Neural progenitor cell (in vitro differentiated cells): ENCODE measurements at regions not wholly inside any gene's neighbourhood (a gene's known extent, or its start where the extent isn't known, plus 50 kb on each side); places are given as distances from the start of the nearest gene placed in this dataset.

Source experiments
- DNase-seq: peaks from one replicate; pipeline ENCODE4 v3.0.0-alpha.2; 2016; ENCODE audit warnings: low spot score
- H2AFZ ChIP-seq: fragments of 200-600 bp; sonication (generic); replicated peaks from 2 replicates; pipeline ENCODE4 v1.6.1; 2016; ENCODE audit warnings: antibody characterized with exemption
- H3F3A ChIP-seq: fragments of 200-600 bp; sonication (generic); 2 replicates; pipeline ENCODE4 v1.6.1; 2016; ENCODE audit warnings: antibody characterized with exemption, low read depth
- H3K27ac ChIP-seq: fragments of 200-600 bp; sonication (generic); 2 replicates; pipeline ENCODE4 v1.5.1; 2016; ENCODE audit warnings: mild to moderate bottlenecking
- H3K27me3 ChIP-seq: fragments of 200-600 bp; sonication (generic); 2 replicates; pipeline ENCODE4 v1.6.1; 2016; ENCODE audit warnings: mild to moderate bottlenecking, moderate library complexity
- H3K36me3 ChIP-seq: fragments of 200-600 bp; sonication (generic); 2 replicates; pipeline ENCODE4 v1.5.1; 2016
- H3K4me1 ChIP-seq: fragments of 200-600 bp; sonication (generic); 2 replicates; pipeline ENCODE4 v1.6.1; 2016; ENCODE audit warnings: mixed run types
- H3K4me2 ChIP-seq: fragments of 200-600 bp; sonication (generic); 2 replicates; pipeline ENCODE4 v1.6.1; 2016
- H3K4me3 ChIP-seq: fragments of 200-600 bp; sonication (generic); 2 replicates; pipeline ENCODE4 v1.5.1; 2016
- H3K79me2 ChIP-seq: fragments of 200-600 bp; sonication (generic); 2 replicates; pipeline ENCODE4 v1.6.1; 2016; ENCODE audit warnings: low read depth
- H3K9ac ChIP-seq: fragments of 200-600 bp; sonication (generic); 2 replicates; pipeline ENCODE4 v1.6.1; 2016
- H3K9me3 ChIP-seq: fragments of 200-600 bp; sonication (generic); 2 replicates; pipeline ENCODE4 v1.5.1; 2016; ENCODE audit warnings: low read depth
- H4K20me1 ChIP-seq: fragments of 200-600 bp; sonication (generic); 2 replicates; pipeline ENCODE4 v1.6.1; 2016; ENCODE audit warnings: low read depth
- H3K27ac Mint-ChIP-seq: 3 replicates; pipeline ENCODE4 v1.8.0; 2021; ENCODE audit warnings: mixed read lengths
- H3K27me3 Mint-ChIP-seq: 2 replicates; pipeline ENCODE4 v1.8.0; 2022; ENCODE audit warnings: low read depth, mild to moderate bottlenecking, inconsistent platforms, moderate library complexity, mixed read lengths; ENCODE audit not compliant: insufficient read depth
- H3K36me3 Mint-ChIP-seq: 3 replicates; pipeline ENCODE4 v1.8.0; 2021; ENCODE audit warnings: mixed read lengths
- H3K4me1 Mint-ChIP-seq: 3 replicates; pipeline ENCODE4 v1.8.0; 2021; ENCODE audit warnings: mixed read lengths
- H3K4me3 Mint-ChIP-seq: 3 replicates; pipeline ENCODE4 v1.8.0; 2021; ENCODE audit warnings: mild to moderate bottlenecking, moderate library complexity, mixed read lengths
- H3K9me3 Mint-ChIP-seq: 3 replicates; pipeline ENCODE4 v1.8.0; 2020; ENCODE audit warnings: mixed read lengths
- CTCF ChIP-seq: fragments of 200-600 bp; sonication (generic); IDR thresholded peaks from 2 replicates; pipeline ENCODE4 v1.5.1; 2017; ENCODE audit warnings: antibody characterized with exemption, mild to moderate bottlenecking
- EZH2 ChIP-seq: fragments of 200-600 bp; sonication (generic); IDR thresholded peaks from 2 replicates; pipeline ENCODE4 v1.6.1; 2017; ENCODE audit warnings: antibody characterized with exemption, mild to moderate bottlenecking, moderate library complexity
- EZH2phosphoT487 ChIP-seq: fragments of 200-600 bp; sonication (generic); IDR thresholded peaks from 2 replicates; pipeline ENCODE4 v1.6.1; 2017; ENCODE audit warnings: antibody characterized with exemption

GRCh38 chr3:146382386-146382785 lies 87.0 kb downstream of the PLSCR2 start:
- Histone ChIP-seq H3K27ac (no peak overlapping the region), H3K9ac (no peak overlapping the region), H3K36me3 (no peaks in the 10 kb centered on the region), H3K4me2 (no peak overlapping the region), H3K79me2 (no peaks in the 10 kb centered on the region), H3K27me3 (no peaks in the 10 kb centered on the region), H3F3A (no peaks in the 10 kb centered on the region), H2AFZ (no peak overlapping the region), H3K4me3 (no peak overlapping the region), H3K9me3 (no peaks in the 10 kb centered on the region), H3K4me1 (no peaks in the 10 kb centered on the region), H4K20me1 (no peaks in the 10 kb centered on the region)
- no peaks in the 10 kb centered on the region for H3K4me1 Mint-ChIP-seq
- H3K27me3 Mint-ChIP-seq = no peaks in the 10 kb centered on the region
- DNase-seq = peak; percentile 13
- no peaks in the 10 kb centered on the region for H3K9me3 Mint-ChIP-seq
- H3K27ac Mint-ChIP-seq = no peak overlapping the region
- H3K4me3 Mint-ChIP-seq = no peak overlapping the region
- peak; percentile 39 for TF ChIP-seq CTCF
- no peak for TF ChIP-seq EZH2
- no peaks in the 10 kb centered on the region for H3K36me3 Mint-ChIP-seq

GRCh38 chr3:146380046-146380445 lies 89.3 kb downstream of the PLSCR2 start:
- Mint-ChIP-seq H3K36me3 (no peaks in the 10 kb centered on the region), H3K4me3 (no peak overlapping the region), H3K27ac (no peak overlapping the region), H3K9me3 (no peaks in the 10 kb centered on the region), H3K27me3 (no peaks in the 10 kb centered on the region), H3K4me1 (peaks cover 3% of the 10 kb centered on the region)
- no peak for DNase-seq
- Histone ChIP-seq H3F3A (no peaks in the 10 kb centered on the region), H3K27ac (no peak overlapping the region), H3K9me3 (no peaks in the 10 kb centered on the region), H3K4me3 (no peak overlapping the region), H2AFZ (no peak overlapping the region), H3K36me3 (no peaks in the 10 kb centered on the region), H3K27me3 (no peaks in the 10 kb centered on the region), H3K4me2 (no peak overlapping the region), H3K79me2 (no peaks in the 10 kb centered on the region), H3K9ac (no peak overlapping the region), H3K4me1 (no peaks in the 10 kb centered on the region), H4K20me1 (no peaks in the 10 kb centered on the region)
- TF ChIP-seq CTCF (no peak), EZH2 (no peak), EZH2phosphoT487 (no peak)

GRCh38 chr3:146375219-146375618 lies 94.1 kb downstream of the PLSCR2 start:
- no peak overlapping the region for H2AFZ ChIP-seq
- H3K79me2 ChIP-seq = no peaks in the 10 kb centered on the region
- H3K27me3 ChIP-seq = no peaks in the 10 kb centered on the region
- no peak for DNase-seq
- peaks cover 3% of the 10 kb centered on the region for H3K4me1 Mint-ChIP-seq
- no peak overlapping the region for H3K4me3 ChIP-seq
- no peaks in the 10 kb centered on the region for H3K4me1 ChIP-seq
- no peaks in the 10 kb centered on the region for H3K9me3 ChIP-seq
- H3K9me3 Mint-ChIP-seq = peaks cover 20% of the 10 kb centered on the region
- H3K27ac Mint-ChIP-seq = no peak overlapping the region
- H4K20me1 ChIP-seq = no peaks in the 10 kb centered on the region
- no peak overlapping the region for H3K27ac ChIP-seq
- H3F3A ChIP-seq = no peaks in the 10 kb centered on the region
- H3K4me3 Mint-ChIP-seq = no peak overlapping the region
- no peaks in the 10 kb centered on the region for H3K36me3 Mint-ChIP-seq
- H3K4me2 ChIP-seq = no peak overlapping the region
- TF ChIP-seq EZH2phosphoT487 = no peak
- no peak for TF ChIP-seq CTCF
- no peak for TF ChIP-seq EZH2
- H3K36me3 ChIP-seq = no peaks in the 10 kb centered on the region
- H3K9ac ChIP-seq = no peak overlapping the region
- H3K27me3 Mint-ChIP-seq = peaks cover 3% of the 10 kb centered on the region

- Histone ChIP-seq H3K27ac (no peak overlapping the region), H3K4me3 (no peak overlapping the region), H3K9me3 (no peaks in the 10 kb centered on the region), H2AFZ (no peak overlapping the region), H3K4me2 (no peak overlapping the region), H3K79me2 (no peaks in the 10 kb centered on the region), H3K36me3 (no peaks in the 10 kb centered on the region), H3K9ac (no peak overlapping the region), H4K20me1 (no peaks in the 10 kb centered on the region), H3K4me1 (no peaks in the 10 kb centered on the region), H3K27me3 (no peaks in the 10 kb centered on the region), H3F3A (no peaks in the 10 kb centered on the region)
- H3K4me3 Mint-ChIP-seq = no peak overlapping the region
- no peak overlapping the region for H3K27ac Mint-ChIP-seq
- TF ChIP-seq EZH2 (no peak), CTCF (no peak), EZH2phosphoT487 (no peak)
- peaks cover 21% of the 10 kb centered on the region for H3K9me3 Mint-ChIP-seq
- H3K4me1 Mint-ChIP-seq = peaks cover 3% of the 10 kb centered on the region
- DNase-seq = no peak
- no peaks in the 10 kb centered on the region for H3K36me3 Mint-ChIP-seq
- H3K27me3 Mint-ChIP-seq = peaks cover 3% of the 10 kb centered on the region
These were observed 95.2 kb downstream of the PLSCR2 start for GRCh38 chr3:146374146-146374545.
